SK-N-SH (cell line): ENCODE measurements at regions not wholly inside any gene's neighbourhood (a gene's known extent, or its start where the extent isn't known, plus 50 kb on each side); places are given as distances from the start of the nearest gene placed in this dataset.

Source experiments
- CHD2 ChIP-seq: fragments of 150-350 bp; IDR thresholded peaks from 2 replicates; pipeline ENCODE4 v1.6.1; 2018; ENCODE audit warnings: low read length; ENCODE audit not compliant: partially characterized antibody
- CTCF ChIP-seq: fragments of 200-600 bp; sonication (generic); IDR thresholded peaks from 2 replicates; pipeline ENCODE4 v1.6.1; 2017; ENCODE audit warnings: antibody characterized with exemption, mild to moderate bottlenecking, moderate library complexity
- MXI1 ChIP-seq: IDR thresholded peaks from 2 replicates; pipeline ENCODE4 v1.6.1; 2012; ENCODE audit warnings: mild to moderate bottlenecking, low read depth, low read length, improper control_type of control experiment
- NFIC ChIP-seq: IDR thresholded peaks from 2 replicates; pipeline ENCODE4 v1.4.0; 2012; ENCODE audit warnings: borderline replicate concordance
- RAD21 ChIP-seq: IDR thresholded peaks from 2 replicates; pipeline ENCODE4 v1.6.1; 2012; ENCODE audit warnings: mild to moderate bottlenecking, low read length
- RXRA ChIP-seq: IDR thresholded peaks from 2 replicates; pipeline ENCODE4 v1.4.0; 2012; ENCODE audit warnings: low read depth, mild to moderate bottlenecking, borderline replicate concordance
- SMC3 ChIP-seq: IDR thresholded peaks from 2 replicates; pipeline ENCODE4 v1.6.1; 2012; ENCODE audit warnings: low read depth, low read length, improper control_type of control experiment
- YY1 ChIP-seq: IDR thresholded peaks from 2 replicates; pipeline ENCODE4 v1.4.0; 2012; ENCODE audit warnings: low read depth, mild to moderate bottlenecking
- ZBTB33 ChIP-seq: IDR thresholded peaks from 2 replicates; pipeline ENCODE4 v1.4.0; 2012; ENCODE audit warnings: low read depth, borderline replicate concordance
- TF ChIP-seq, protein P1 (sequence below): IDR thresholded peaks from 2 replicates; pipeline ENCODE4 v1.6.1; 2012; ENCODE audit warnings: mild to moderate bottlenecking, low read depth, low read length, moderate library complexity

- TF ChIP-seq CTCF (no peak), RAD21 (no peak), SMC3 (no peak), RXRA (no peak), ZBTB33 (no peak), MXI1 (no peak), NFIC (no peak), CHD2 (no peak), YY1 (no peak)
- TF ChIP-seq, protein P1, sequence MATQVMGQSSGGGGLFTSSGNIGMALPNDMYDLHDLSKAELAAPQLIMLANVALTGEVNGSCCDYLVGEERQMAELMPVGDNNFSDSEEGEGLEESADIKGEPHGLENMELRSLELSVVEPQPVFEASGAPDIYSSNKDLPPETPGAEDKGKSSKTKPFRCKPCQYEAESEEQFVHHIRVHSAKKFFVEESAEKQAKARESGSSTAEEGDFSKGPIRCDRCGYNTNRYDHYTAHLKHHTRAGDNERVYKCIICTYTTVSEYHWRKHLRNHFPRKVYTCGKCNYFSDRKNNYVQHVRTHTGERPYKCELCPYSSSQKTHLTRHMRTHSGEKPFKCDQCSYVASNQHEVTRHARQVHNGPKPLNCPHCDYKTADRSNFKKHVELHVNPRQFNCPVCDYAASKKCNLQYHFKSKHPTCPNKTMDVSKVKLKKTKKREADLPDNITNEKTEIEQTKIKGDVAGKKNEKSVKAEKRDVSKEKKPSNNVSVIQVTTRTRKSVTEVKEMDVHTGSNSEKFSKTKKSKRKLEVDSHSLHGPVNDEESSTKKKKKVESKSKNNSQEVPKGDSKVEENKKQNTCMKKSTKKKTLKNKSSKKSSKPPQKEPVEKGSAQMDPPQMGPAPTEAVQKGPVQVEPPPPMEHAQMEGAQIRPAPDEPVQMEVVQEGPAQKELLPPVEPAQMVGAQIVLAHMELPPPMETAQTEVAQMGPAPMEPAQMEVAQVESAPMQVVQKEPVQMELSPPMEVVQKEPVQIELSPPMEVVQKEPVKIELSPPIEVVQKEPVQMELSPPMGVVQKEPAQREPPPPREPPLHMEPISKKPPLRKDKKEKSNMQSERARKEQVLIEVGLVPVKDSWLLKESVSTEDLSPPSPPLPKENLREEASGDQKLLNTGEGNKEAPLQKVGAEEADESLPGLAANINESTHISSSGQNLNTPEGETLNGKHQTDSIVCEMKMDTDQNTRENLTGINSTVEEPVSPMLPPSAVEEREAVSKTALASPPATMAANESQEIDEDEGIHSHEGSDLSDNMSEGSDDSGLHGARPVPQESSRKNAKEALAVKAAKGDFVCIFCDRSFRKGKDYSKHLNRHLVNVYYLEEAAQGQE, result no peak
Observed at GRCh38 chr18:69267895-69268294, 132.8 kb upstream of the DOK6 start.
